ENCODE measurements at regions not wholly inside any gene's neighbourhood (a gene's known extent, or its start where the extent isn't known, plus 50 kb on each side); places are given as distances from the start of the nearest gene placed in this dataset.
"Not testable (repeated sequence)": the region's sequence is repeated elsewhere in the genome, so short reads cannot be mapped to it uniquely, and the experiment has no call there.

GRCh38 chr2:222013889-222014288, 284.9 kb downstream of the PAX3 start:
- no peak for DNase-seq (ENCODE audit: low read depth in 2 of 3, low spot score in 2 of 3)

- DNase-seq (ENCODE audit: low read depth in 2 of 3, low spot score in 2 of 3) = no peak
These were observed 298.5 kb downstream of the PAX3 start for GRCh38 chr2:222000326-222000725.

- no peak for DNase-seq (ENCODE audit: low read depth in 2 of 3, low spot score in 2 of 3)
These were observed 299.1 kb downstream of the PAX3 start for GRCh38 chr2:221999717-222000116.

- DNase-seq (ENCODE audit: low read depth in 2 of 3, low spot score in 2 of 3) = peak in 2 of 3 donors; percentile 24 to 59
These were observed 299.6 kb downstream of the PAX3 start for GRCh38 chr2:221999166-221999565.

- DNase-seq (ENCODE audit: low read depth in 2 of 3, low spot score in 2 of 3) = no peak
These were observed 301.1 kb downstream of the PAX3 start for GRCh38 chr2:221997683-221998082.

- DNase-seq (ENCODE audit: low read depth in 2 of 3, low spot score in 2 of 3) = no peak
These were observed 301.7 kb downstream of the PAX3 start for GRCh38 chr2:221997100-221997499.

- no peak for DNase-seq (ENCODE audit: low read depth in 2 of 3, low spot score in 2 of 3)
These were observed 303.9 kb downstream of the PAX3 start for GRCh38 chr2:221994926-221995325.

GRCh38 chr2:221984376-221984775, 314.4 kb downstream of the PAX3 start:
- not testable (repeated sequence) for DNase-seq (ENCODE audit: low read depth in 2 of 3, low spot score in 2 of 3)

GRCh38 chr2:221981912-221982470, 316.8 kb downstream of the PAX3 start:
- no peak for DNase-seq (ENCODE audit: low read depth in 2 of 3, low spot score in 2 of 3)

- DNase-seq (ENCODE audit: low read depth in 2 of 3, low spot score in 2 of 3) = no peak
These were observed 323.6 kb downstream of the PAX3 start for GRCh38 chr2:221975151-221975550.

GRCh38 chr2:221973902-221974301, 324.9 kb downstream of the PAX3 start:
- DNase-seq (ENCODE audit: low read depth in 2 of 3, low spot score in 2 of 3) = no peak

GRCh38 chr2:221973502-221973901, 325.3 kb downstream of the PAX3 start:
- no peak for DNase-seq (ENCODE audit: low read depth in 2 of 3, low spot score in 2 of 3)

- DNase-seq (ENCODE audit: low read depth in 2 of 3, low spot score in 2 of 3) = no peak
These were observed 325.9 kb downstream of the PAX3 start for GRCh38 chr2:221972813-221973478.

- no peak for DNase-seq (ENCODE audit: low read depth in 2 of 3, low spot score in 2 of 3)
These were observed 328.4 kb downstream of the PAX3 start for GRCh38 chr2:221970389-221970788.

GRCh38 chr2:221969830-221970144, 329.0 kb downstream of the PAX3 start:
- no peak for DNase-seq (ENCODE audit: low read depth in 2 of 3, low spot score in 2 of 3)

- DNase-seq (ENCODE audit: low read depth in 2 of 3, low spot score in 2 of 3) = peak in 2 of 3 donors; percentile 5 to 37
These were observed 329.5 kb downstream of the PAX3 start for GRCh38 chr2:221969087-221969829.

- DNase-seq (ENCODE audit: low read depth in 2 of 3, low spot score in 2 of 3) = no peak
These were observed 336.6 kb downstream of the PAX3 start for GRCh38 chr2:221962186-221962585.

- DNase-seq (ENCODE audit: low read depth in 2 of 3, low spot score in 2 of 3) = no peak
These were observed 337.2 kb downstream of the PAX3 start for GRCh38 chr2:221961561-221961960.

- DNase-seq (ENCODE audit: low read depth in 2 of 3, low spot score in 2 of 3) = no peak
These were observed 340.6 kb downstream of the PAX3 start for GRCh38 chr2:221958224-221958623.

- no peak for DNase-seq (ENCODE audit: low read depth in 2 of 3, low spot score in 2 of 3)
These were observed 350.7 kb downstream of the PAX3 start for GRCh38 chr2:221948076-221948475.

GRCh38 chr2:221944452-221944851, 354.3 kb downstream of the PAX3 start:
- DNase-seq (ENCODE audit: low read depth in 2 of 3, low spot score in 2 of 3) = not testable (repeated sequence)

Measured in hematopoietic multipotent progenitor cell (in vitro differentiated cells).